ENCODE measurements at regions not wholly inside any gene's neighbourhood (a gene's known extent, or its start where the extent isn't known, plus 50 kb on each side); places are given as distances from the start of the nearest gene placed in this dataset.

DNA sequence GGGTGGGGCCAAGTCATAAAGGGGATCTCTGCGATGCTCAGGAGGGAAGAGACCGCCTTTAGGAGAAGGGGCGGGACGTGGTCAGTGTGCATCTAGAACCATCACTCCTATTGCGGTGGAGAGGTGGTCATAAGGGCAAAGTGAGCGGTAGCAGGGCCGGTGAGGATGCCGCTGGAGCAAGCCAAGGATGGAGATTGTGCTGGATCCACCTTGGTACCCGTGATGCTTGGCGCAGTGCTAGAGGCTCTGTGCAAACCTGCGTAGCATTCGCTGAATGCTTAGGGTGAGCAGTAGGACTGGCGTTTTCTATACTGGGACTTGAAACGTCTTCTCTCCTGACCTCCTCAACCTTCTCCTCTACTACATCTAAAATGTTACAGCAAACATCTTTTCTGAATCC lies 294.2 kb downstream of the FGF9 start:
- DNase-seq (ENCODE audit: low spot score) = no peak

DNA sequence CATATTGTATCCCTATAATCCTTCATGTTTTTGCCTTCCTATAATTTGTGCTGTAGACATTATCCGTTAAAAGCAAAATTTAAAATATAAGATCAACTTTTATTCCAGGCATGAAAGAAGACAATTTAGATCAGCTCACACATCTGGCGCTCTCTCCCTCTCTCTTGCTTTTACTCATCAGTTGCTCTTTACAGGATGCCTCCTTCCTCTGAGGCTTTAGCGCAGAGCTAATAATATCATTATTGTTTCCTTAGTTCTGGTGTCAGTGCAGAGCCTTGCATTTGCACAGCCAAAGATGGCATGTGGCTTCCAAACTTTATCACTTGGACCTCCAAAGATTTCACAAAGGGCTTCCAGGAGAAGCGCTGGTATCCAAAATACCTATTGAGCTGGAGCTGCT lies 295.1 kb downstream of the FGF9 start:
- DNase-seq (ENCODE audit: low spot score) = no peak

DNA sequence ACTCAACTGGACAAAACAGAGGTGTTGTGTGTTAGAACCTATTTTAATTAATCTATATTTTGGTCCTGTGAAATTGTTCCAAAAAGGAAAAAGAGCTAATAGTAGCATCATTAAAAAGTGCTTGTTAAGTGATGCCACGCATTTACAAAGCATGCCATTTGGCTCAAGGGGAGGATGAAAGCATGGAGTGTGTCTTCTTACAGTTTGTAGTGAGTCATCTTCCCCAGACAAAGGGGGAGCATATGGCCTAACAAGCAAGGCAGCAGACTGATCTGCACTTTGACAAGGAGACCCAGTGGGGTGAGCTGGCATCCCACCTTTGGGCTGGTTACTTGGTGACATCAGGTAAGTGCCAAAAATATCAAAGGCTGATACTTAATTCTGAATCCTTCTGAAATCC lies 297.0 kb downstream of the FGF9 start:
- DNase-seq (ENCODE audit: low spot score) = no peak

DNA sequence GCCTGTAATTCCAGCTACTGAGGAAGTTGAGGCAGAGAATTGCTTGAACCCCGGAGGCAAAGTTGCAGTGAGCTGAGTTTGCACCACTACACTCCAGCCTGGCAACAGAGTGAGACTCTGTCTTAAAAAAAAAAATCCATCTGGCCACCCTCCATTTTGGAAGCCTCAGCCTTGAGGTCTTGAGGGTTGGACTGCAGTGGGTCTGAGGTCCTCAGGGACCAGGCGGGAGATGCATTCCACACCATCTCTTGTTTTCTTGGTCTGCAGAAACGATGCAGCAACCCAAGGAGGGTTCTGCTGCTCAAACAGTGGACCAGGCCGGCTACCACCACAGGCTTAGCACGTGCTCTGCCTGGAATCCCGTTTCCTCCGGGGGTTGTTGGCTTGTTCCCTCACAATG lies 299.3 kb downstream of the FGF9 start:
- DNase-seq (ENCODE audit: low spot score) = no peak

DNA sequence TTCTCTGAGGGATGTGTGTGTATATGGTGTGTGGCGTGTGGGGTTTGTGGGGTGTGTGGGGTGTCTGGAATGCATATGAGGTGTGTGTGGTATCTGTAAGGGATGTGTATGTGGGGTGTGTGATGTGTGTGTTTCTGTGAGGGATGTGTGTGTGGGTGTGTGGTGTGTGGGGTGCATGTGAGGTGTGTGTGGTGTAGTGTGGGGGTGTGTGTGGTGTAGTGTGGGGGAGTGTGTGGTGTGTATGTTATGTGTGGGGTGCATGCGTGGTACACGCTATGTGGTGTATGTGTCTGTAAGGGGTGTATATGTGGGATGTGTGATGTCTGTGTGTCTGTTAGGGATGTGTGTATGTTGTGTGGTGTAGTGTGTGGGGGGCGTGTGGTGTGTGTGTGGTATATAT lies 300.0 kb downstream of the FGF9 start:
- DNase-seq (ENCODE audit: low spot score) = no peak

DNA sequence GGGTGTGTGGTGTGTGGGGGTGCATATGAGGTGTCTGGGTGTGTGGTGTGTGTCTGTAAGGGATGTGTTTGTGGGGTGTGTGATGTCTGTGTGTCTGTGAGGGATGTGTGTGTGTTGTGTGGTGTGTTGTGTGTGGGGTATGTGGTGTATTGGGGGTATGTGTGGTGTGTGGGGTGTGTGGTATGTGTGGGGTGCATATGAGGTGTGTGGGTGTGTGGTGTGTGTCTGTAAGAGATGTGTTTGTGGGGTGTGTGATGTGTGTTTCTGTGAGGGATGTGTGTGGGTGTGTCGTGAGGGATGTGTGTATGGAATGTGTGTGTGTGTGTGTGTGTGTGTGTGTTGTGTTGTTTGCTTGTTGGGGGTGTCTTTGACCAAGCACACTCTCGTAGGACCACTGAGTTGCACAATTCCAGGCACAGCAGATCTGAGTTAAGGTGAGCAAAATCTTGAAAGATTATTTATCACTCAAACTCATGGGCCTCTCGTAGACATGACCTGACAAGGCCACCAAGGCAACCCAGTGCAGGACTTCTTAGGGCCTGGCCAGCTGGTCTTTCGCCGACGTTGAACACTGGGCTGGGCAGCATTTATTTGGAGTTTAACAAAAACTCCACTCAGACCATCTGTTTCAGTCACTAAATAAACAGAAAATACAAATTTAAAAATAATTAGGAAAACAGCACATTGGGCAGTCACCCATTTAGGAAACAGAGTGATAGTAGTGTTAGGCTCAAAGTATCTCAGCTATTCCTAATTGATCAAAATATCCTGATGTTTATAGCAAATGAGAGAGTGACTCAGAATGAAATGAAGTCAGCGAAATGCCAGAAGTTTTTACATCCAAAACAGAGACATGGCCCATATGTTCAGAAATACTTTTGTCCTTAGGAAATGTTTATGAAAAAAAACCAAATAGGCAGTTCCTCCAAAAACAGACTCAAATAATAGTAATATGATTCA lies 301.1 kb downstream of the FGF9 start:
- no peak for DNase-seq (ENCODE audit: low spot score)

DNA sequence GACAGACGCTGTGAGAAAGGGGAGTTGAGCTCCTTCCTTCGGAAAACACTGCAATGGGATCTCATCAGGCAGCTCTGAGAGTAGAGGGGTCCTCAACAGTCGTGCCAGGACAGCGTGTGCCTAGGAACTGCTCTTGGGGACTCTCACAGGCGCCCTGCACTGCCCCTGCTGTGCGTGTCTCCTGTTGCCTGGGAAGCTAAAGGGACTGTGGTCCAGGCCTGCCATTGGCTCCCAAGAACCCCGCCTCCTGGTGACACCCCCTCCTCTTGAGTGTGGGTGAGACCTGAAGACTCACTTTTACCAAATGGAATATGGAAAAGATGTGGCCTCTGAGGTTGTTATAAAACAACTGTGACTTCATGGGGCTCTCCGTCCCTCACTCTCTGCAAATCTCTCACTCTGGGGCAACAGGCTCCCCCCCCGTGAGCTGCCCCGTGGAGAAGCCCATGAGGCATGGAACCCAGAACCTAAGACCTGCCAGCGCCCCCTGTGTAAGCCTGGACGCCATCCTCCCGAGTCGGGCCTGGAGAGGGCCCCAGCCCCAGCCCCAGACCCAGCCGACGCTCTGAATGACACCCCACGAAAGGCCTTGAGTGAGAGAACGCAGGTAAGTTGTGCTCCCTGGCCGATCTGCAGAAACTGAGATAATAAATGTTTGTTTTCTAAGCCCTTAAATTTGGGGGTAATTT lies 302.7 kb downstream of the FGF9 start:
- no peak for DNase-seq (ENCODE audit: low spot score)

DNA sequence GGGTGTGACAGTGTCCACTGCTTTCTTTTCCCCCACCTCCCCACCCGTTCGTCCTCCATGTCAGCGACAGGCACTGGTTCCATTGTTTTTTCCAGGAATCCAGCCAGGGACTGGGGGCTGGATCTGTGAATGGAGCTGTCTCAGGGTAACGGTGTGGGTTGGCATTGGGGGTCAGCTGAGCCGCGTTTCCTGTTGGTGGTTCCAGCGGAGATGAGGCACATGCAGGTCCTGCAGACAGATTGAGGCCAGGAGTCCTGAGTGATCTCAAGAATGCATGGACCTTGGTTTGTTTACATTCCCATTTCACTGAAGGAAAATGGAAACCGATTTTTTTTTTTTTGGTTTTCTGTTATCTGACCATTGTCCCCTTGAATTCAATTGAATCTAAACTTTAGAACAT lies 303.9 kb downstream of the FGF9 start:
- no peak for DNase-seq (ENCODE audit: low spot score)

DNA sequence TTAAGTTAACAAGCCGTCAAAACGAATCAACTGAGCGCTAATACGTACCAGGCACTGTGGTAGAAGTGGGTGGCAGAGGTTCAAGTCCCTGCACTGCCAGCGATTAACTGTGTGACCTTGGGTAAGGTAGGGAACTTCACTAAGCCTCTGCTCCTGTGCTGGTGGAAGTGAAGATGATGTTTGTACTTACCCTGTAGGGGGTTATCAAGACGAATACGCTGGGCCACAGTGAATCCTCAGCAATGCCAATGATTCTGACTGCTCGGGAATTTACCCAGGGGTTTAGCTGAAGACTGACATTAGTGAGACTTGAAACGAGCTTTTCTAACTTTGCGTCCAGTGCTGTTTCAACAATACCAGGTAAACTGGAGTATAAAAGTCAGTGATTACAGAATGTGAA lies 305.3 kb downstream of the FGF9 start:
- DNase-seq (ENCODE audit: low spot score) = no peak

DNA sequence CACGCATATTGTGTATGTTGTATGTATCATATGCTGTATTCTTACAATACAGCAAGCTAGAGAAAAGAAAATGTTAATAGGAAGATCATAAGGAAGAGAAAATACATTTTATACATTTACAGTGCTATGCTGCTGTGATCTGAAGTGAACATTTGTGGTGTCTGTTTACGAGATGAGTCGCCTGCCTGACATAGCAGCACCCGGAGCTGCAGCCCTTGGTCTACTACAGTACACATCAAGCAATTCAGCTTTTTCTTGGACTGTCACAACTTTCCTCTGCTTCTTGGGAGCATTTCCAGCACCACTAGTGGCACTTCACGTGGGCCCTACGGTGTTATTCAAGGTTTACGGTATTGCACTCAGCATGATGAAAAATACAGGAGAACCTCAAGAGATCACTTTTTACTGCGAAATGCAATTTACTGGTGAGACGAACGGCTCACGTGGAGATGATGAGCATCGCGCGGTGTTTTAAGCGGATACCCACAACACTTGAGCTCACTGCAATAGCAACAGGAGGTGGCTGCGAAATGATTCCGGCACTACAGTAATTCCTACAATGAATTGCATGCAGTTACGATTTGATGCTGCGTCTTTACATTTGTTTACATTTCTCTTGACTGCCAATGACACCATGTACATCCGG lies 308.4 kb downstream of the FGF9 start:
- no peak for DNase-seq (ENCODE audit: low spot score)

DNA sequence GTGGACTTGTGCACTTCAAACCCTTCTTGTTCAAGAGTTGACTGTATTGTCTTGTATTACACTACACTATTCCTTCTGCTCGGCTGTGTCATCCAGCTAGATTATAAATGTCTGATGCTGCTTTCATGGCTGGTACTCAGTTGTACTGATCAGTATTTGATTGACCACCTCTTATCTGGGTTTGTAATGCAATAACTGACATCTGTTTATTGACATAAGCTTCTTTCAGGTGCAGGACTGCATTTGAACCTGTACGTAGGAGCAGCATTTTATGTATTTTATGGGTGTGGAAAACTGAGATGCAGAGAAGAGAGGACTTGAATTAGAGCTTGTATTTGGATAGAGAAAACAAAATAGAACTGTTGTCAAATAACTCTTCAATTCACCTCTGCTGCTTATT lies 309.2 kb downstream of the FGF9 start:
- DNase-seq (ENCODE audit: low spot score) = no peak

DNA sequence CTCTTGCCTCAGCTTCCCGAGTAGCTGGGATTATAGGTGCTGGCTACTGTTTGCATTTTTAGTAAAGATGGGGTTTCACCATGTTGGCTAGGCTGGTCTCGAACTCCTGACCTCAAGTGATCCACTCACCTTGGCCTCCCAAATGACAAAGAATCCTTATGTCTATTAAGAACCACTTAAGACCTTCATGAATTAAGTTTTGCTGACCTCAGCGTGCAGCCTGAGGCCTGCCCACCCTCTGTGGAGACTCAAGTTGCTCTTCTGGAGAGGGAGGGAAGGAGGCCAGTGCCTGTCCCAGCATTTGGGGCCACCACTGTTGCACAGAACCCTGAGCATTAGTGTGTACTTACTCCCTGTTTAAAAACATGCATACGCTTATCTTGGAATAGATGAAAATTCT lies 313.3 kb downstream of the FGF9 start:
- no peak for DNase-seq (ENCODE audit: low spot score)

DNA sequence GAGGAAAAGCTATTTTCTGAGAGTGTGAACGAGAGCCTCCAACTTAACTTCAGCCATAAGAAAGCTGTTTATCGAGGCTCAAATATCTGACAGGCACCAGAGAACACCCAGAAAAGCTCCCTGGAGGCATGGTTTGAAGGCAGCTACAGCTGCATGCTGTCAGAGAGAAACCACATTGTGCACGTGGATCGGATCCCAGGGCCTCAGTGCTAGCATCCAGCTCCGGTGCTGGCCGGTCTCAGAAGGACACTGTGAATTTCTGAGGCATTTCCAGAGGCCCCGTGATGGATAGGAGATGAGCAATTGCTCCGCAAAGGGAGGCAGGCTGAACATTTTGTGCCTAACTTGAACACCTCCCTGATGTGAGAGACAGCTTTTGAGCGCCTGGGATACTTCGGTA lies 315.7 kb downstream of the FGF9 start:
- no peak for DNase-seq (ENCODE audit: low spot score)

DNA sequence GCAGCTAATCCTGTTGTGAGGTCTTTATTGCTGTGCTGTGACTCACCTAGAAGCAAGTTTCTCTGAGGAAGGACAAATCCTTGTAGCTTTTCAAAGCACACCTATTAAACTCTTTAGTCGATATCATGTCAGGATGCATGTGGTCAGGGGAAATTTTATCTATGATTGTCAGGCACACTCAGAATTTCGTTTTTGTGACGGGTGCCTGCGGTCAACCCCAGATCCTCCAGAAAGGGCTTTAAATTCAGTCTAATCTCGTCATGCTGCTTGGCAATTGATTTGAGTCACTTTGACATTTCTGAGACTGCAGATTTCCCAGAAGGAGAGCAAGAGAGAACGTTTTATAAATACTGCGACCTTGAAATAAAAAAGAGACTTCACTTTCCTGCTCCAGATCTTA lies 316.9 kb downstream of the FGF9 start:
- no peak for DNase-seq (ENCODE audit: low spot score)

DNA sequence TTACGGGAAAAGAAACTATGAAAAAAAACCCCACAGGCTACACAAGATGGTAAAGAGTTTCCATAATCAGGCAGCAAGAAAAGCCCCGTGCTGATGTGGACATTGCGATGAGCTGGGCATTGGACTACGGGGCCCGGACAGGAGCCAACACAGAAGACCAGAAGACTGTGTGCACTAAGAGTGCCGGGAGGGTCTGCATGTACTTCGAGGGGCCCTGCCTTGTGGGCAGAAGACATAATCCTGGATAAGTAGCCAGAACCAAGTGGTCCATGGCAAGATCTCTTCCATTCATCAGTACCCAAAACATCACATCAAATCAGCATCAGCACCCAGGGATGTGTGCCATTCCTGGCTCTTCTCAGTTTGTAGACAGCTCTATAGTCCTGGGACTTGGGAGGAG lies 317.8 kb downstream of the FGF9 start:
- DNase-seq (ENCODE audit: low spot score) = no peak

DNA sequence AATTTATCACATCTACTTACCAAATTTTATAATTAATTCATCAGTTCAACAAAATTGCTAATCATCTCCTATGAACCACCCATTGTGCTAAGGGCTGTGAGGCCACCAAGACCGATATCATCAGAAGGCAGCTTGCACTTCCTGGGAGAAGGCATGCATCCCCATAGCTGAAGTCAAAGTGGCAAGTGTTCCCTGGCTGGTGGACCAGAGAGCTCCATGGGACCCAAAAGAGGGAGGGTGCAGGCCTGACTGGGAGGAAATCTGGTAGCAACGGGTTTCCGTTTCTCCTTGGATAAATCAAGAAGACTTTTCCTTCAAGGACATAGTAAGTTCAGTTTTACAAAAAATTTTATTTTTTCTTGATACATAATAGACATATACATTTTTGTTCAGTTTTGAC lies 325.2 kb downstream of the FGF9 start:
- no peak for DNase-seq (ENCODE audit: low spot score)

DNA sequence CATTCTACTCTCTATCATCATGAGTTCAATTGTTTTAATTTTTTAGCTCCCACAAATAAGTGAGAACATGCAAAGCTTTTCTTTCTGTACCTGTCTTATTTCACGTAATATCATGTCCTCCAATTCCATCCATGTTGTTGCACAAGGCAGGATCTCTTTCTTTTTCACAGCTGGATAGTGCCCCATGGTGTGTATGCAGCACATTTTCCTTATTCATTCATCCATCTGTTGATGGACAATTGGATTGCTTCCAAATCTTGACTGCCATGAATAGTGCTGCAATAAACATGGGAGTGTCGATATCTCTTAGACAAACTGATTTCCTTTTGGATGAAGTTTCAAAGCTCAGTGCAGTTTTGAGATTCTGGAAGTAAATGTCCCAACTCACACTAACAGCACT lies 326.9 kb downstream of the FGF9 start:
- no peak for DNase-seq (ENCODE audit: low spot score)

DNA sequence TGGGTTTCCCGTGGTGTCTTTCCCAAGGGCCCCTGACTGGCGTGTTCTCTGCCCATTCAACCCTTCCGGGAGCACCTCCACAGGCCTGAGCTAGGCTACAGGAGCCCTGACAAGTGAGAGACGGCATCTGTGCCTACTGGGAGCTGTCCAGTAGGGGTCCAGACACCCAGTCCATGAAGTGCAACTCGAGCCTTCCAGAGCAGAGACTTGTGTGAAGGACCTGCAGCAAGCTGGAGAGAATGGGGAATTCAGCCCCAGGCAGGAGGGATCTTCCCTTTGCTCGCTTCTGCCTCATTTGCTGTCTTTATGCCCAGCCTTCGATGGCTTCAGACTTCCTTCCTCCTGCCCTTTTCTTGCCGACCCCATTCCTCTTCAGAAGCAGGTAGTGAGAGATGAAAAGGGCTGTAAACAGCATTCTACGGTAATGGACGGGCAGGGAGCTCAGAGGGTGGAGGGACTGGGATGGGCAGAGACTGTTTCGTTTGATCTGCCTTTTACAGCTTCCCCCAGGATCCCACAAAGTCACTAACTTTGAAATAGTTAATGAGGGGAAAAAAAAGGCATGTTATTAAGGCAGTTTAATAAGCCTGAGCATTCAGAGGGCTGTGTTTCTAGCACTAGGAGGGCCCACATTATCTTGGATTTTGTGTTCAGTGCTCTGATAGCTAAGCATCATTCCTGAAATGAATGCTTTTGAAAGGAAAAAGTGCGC lies 327.6 kb downstream of the FGF9 start:
- DNase-seq (ENCODE audit: low spot score) = no peak

DNA sequence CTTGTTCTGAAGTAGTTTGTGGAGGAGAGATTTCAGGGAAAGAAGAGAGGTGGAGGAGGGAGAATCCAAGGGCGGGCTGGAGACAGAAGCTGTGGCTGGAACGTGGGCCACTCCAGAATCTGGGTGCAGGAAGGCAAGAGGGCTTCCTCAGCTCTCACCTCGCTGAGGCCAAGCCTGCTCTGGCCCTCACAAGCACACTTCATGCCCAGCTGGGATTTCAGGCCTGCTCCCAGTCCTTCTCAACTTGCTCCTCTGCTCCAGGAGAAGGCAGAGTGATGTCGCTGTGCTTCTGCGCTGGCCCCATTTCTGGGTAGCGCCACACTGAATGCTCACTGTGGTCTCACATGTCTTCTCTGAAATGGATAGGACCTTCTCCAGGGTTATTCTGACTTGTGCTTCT lies 328.8 kb downstream of the FGF9 start:
- DNase-seq (ENCODE audit: low spot score) = no peak

DNA sequence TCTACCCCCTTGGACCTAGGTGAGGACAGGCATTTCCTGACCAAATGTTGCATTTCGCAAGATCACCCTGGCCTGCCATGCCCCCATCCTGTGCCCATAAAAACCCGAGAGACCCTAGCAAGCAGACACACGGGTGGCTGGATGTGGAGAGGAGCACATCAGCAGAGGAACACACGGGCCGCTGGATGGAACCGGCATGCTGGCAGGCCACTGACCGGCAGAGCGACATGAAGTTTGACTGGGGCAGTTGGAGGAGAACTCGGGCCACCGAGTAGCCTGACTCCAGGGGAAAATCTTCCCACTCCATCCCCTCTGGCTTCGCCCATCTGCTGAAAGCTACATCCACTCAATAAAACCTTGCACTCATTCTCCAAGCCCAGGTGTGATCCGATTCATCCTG lies 329.3 kb downstream of the FGF9 start:
- no peak for DNase-seq (ENCODE audit: low spot score)

DNA sequence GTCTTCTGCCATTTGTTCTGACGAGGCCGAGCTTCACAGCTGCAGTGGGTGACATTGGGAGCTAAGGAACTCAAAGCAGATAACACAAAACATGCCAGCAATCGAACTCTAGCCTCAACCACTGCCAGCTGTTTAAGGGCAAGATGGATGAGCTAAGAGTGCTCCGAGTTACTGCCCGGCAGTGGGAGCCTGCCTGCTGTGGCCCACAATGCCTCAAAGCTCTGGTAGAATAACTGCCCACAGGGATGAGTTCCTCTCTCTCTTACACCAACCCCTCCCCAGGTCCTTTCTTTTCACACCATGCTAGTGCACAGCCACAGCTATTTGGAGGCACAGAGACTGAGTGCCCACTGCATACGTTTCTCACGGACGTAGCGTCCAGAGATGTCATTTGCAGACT lies 330.5 kb downstream of the FGF9 start:
- no peak for DNase-seq (ENCODE audit: low spot score)

DNA sequence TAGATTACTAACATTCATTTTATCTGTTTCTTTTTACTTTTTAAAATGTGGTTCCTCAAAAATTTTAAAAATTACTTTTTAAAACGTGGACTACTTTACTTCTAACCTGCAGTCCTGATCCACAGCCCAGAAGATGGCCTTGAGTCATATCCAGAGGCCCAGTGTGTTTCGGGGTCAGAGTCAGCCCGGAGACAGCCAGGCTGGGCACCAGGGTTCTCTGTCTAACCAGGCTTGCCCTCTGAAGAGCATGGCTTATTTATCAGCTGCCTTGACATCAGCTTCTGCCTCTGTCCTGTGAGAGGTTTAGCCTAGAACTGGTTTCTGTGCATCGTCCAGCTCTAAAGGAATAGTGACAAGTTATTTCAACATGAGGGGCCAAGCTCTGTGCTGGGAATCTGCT lies 332.0 kb downstream of the FGF9 start:
- no peak for DNase-seq (ENCODE audit: low spot score)

DNA sequence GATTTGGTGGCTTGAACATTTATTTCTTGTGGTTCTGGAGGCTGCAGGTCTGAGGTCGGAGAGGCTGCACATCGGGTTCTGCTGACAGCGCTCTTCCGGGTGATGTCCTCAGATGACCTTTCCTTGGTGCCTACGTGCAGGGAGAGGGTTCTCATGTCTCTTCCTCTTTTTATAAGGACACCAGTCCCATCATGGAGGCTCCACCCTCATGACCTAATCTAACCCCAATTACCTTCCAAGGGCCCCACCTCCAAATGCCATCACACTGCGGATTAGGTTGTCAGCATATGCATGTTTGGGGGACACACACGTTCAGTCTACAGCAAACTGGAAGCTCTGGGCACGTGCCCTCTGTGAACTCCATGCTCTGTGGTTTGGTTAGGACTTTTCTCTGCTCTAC lies 338.6 kb downstream of the FGF9 start:
- no peak for DNase-seq (ENCODE audit: low spot score)

Measured in ecto neural progenitor cell (in vitro differentiated cells).